NCI-H2171 (cell line): ENCODE measurements at regions not wholly inside any gene's neighbourhood (a gene's known extent, or its start where the extent isn't known, plus 50 kb on each side); places are given as distances from the start of the nearest gene placed in this dataset.

Source experiments
- DNase-seq: peaks from one replicate; lab custom pipeline; 2025; lab: John Stamatoyannopoulos, UW

DNA sequence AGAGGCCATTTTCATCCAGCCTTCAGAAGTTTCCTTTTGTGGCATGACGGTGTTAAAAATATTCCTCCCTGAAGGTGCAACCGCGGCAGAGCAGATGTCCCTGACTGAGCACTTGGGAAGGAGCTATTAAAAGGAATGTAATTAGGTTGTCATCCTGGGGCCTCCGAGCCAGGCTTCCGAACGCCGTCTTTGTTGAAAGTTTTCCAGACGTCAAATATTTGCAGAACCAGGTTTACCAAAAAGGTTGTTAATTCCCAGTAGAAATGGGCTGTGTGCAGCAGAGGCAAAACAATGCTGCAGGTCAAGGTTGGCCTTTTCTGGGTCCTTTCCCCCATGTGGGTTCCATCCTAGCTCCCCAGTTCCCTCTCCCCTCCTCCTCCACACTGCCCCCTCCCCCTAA is 88.8 kb upstream of the CALM2 start:
- DNase-seq = no peak

DNA sequence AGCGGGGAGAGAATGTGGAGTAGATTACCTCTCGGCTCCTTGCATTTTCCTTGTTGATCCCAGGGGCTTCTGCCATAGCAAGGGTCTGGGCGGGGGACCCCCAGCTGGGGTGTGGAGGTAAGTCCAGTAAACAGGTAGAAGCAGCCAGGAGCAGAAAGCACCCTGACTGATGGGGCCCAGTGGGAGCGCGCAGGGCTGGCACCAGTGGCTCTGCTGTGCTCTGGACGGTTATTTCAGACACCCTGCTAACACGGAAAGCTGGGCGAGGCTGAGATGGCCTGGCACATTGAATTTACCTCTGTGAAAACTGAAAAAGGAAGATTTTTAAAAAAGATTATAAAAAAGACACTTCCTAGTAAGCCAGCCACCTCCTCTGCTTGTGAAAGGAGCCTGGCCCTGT is 88.4 kb upstream of the CALM2 start:
- no peak for DNase-seq

DNA sequence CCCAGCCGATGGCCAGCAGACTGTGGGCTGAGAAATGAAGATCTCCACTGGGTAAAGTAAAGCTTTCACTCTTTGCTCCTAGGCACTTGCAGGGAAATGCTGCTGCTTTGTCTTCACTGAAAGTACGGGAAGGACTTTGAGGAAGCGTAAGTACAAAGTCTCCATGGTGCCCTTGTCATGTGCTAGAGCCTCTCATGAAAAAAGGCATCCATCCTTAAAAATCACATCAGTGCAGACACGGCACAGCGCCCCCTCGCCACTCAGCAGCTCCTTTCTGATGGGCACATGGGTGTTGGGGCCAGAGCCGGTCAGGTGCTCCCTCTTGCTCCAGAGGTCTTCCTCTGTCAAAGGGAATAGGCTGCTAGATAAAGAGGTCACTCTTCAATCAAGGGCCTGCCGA is 87.8 kb upstream of the CALM2 start:
- DNase-seq = no peak

- DNase-seq = no peak
These were observed 86.3 kb upstream of the CALM2 start for GRCh38 chr2:47262657-47263056.

DNA sequence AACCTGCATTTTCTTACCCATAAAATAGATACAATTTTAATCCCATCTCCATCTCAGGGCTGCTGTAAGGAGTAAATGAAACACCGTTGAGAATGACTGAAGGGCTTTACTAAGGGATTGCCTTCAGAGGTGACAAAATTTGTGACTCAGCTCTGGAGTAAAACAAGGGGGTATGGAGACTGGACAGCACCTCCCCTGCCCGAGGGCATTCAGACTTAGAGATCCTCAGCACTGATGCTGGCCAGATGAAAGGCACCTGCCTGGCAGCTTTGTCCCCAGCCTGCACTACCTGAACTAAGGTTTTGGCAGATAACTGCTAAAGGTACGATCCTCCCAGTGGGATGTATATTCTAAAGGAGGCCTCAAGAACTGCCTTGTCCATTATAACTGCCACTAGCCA is 84.7 kb upstream of the CALM2 start:
- DNase-seq = no peak

GRCh38 chr2:47259829-47260228 is 83.5 kb upstream of the CALM2 start:
- no peak for DNase-seq

DNA sequence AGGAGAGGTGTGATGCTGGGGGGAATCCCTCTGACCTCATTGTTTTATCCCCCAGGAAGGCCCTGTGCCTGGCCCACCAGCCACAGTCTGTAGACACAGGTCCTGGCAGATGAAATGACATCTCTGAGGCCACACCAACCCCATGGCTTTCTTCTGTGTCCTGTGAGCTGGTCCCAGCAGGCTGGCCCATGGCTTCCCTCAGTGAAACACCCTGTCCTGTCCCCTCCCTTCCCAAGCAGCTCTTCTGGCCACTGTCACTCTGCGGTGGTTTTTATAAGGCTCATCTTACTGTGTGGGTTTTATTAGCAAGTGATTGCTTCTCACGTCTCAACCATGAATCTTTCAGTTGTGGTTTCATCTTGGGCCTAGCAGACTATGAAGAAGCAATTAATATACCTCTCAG is 81.6 kb upstream of the CALM2 start:
- DNase-seq = no peak

GRCh38 chr2:47256416-47257087 is 80.2 kb upstream of the CALM2 start:
- DNase-seq = no peak

DNA sequence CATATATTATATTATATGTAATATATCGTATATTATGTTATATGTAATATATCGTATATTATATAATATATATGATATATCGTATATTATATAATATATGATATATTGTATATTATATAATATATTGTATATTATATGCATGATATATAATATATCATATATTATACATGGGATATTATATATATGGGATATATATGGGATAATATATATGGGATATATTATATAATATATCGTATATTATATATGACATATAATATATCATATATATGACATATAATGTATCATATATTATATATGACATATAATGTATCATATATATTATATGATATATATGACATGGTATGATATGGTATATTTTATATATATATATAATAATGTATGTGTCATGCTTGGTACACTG is 79.5 kb upstream of the CALM2 start:
- DNase-seq = no peak

GRCh38 chr2:47254464-47254863 is 78.2 kb upstream of the CALM2 start:
- no peak for DNase-seq

GRCh38 chr2:47253447-47253846 is 77.1 kb upstream of the CALM2 start:
- no peak for DNase-seq

DNA sequence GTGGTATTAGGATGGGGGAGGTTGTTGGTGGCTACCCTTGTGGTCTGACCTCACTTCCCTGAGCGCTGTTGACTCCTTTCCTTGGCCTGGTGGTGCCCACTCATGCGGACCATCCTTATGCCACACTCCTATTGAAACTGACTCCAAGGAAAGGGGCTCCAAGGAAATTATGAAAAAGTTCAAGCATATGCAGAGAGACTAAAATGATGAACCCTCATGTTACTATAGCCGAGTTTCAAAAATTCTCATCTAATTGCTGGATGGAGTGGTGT is 75.0 kb upstream of the CALM2 start:
- no peak for DNase-seq

DNA sequence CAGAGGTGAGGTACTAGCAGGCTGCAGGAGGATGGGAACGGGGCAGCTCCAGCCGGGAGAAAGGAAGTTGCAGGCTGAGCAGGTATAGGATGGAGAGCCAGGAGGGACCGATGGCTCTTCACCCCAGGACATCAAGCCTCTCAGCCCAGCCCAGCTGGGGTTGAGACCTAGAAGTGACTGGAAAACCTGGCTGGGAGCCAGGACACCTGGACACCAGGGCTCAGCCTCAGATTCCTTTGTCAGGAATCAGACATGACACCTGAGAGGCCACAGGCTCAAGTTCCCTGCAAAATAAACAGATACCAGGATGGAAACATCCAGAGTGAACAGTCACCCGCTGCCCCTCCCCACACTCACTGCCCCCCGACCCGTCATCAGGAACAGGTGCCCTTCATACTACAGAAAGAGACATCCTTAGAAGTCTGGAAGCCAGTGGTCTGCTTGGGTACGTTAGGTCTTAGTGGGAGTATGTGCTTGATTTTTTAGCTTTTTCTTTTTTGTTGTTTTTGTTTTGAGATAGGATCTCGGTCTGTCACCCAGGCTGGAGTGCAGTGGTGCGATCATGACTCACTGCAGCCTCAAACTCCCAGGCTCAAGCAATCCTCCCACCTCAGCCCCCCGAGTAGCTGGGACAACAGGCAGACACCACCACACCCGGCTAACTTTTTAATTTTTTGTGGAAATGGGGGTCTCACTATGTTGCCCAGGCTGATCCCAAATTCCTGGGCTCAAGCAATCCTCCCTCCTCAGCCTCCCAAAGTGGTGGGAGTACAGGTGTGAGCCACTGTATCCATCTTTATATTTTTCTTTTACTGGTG is 74.5 kb upstream of the CALM2 start:
- no peak for DNase-seq

DNA sequence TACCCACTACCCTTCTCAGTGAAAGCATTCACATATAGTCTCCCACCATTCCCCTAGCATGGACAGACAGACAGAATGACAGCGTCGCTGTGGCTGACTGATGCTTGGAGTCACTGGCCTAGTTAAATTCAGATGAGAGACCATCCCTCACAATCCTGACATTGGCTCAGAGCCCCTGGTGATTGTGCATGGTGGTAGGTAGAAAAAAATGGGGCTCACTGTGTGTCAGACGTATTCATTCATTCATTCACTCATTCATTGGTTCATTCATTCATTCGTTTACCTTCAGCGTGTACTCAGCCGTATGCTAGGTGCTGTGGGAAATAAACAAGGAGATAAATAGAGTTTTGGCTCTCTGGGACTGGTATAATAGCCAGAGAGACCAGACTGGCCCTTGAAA is 73.6 kb upstream of the CALM2 start:
- no peak for DNase-seq

- DNase-seq = no peak
These were observed 73.0 kb upstream of the CALM2 start for GRCh38 chr2:47249157-47249900.

DNA sequence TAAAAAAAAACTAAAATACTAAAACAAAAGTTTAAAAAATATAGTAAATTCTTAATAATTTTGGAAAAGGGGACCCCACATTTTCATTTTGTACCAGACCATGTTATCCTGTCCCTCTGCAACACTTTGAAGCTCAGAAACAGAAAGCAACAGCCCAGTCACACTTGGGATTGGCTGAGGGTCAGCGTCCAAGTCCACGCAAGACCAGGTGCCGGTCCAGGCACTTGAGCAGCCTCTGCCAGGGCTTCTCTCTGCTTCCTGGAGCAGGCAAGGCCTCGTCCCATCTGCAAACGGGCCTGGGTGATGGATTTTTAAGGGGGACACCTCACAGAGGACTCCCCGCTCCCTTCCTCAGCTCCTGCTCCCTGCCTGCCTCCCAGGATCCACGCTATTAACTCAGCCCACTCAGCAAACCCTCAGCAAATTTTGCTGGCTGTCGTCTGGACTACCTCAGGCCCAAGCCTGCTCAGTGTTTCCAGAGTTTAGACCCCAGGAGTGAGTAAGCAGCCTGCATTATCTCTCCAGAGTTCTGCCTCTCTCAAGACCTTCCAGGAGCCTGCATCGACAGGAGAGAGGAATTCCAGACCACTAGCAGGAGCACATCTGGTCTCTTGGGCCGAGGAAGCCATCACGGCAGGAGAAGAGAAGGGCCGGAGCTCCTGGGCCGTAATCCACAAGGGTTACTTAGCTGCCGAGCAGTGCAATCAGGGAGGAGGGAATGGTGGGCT is 67.4 kb upstream of the CALM2 start:
- no peak for DNase-seq

GRCh38 chr2:47241715-47242114 is 65.4 kb upstream of the CALM2 start:
- no peak for DNase-seq

GRCh38 chr2:47239119-47239969 is 63.0 kb upstream of the CALM2 start:
- no peak for DNase-seq

DNA sequence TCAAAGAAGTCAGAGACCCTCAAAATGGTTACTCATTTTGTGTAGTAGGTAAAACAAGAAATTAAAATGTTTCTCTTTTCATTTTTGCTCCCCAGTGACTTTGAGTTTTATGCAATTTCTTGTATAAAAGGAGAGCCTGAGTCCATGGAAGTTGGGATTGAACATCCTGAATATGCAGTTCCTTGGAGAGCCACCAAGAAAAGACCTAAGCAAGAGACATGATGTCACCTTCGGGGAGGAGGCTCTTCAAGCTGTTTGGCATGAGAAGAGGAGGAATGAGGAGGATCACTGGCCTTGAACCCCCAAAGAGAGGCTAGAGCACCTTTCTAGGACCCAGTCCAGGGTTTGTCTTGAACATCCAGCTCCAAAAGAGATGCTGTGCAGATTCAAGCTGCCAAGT is 62.3 kb upstream of the CALM2 start:
- DNase-seq = no peak

DNA sequence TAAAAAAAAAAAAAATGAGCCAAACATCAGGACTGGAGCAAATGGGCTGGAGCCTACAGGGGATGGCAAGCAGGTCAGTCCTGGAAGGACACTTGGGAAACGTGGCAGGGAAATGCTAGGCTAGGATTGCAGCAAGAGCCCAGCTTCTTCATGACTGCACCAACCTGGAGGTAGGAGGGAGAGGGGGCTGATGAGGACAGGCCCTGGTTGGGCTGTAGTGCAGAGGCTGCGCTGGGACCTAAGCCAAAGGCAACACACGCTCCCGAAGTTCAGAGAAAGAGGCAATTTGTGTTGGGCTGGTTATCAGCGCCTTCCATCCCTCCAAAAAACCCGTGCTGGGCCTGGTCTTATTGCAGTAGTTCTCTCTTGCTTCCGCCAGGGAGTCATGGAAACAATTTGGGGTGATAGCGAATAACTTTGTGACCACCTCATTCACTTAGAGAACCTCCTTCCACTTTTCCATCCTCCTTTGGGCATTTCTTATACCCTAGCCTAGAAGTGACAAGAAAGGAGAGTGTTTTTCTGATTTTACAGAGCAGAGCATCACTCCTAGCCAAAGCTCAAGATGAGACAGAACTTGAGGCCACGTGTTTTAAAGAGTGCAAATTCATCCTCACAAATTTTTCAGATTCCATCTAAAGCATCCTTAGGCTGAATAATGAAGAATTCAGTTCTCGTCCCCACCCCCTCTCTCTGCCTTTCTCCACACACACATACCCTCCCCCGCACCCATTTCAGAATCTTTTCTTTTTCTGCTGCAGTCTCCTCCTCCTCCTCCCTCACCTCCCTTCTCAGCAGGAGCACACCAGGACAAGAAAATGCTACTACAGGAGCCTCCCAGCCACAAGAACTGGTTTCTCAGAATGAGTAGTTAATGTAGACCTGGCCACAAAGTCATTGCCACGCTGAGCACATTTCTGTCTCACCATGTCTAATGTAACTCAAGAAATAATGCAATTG is 61.3 kb upstream of the CALM2 start:
- DNase-seq = no peak
